DND-41 (cell line): ENCODE measurements at regions not wholly inside any gene's neighbourhood (a gene's known extent, or its start where the extent isn't known, plus 50 kb on each side); places are given as distances from the start of the nearest gene placed in this dataset.
"Not testable (repeated sequence)": the region's sequence is repeated elsewhere in the genome, so short reads cannot be mapped to it uniquely, and the experiment has no call there.

Experiments
- ATAC-seq: fragments of 200-7000 bp; cut with Tn5 transposase; 3 replicates; pipeline ENCODE4 v1.9.1; 2021; ENCODE audit warnings: low read depth; ENCODE audit not compliant: insufficient read depth
- DNase-seq: peaks from one replicate; pipeline ENCODE4 v3.0.0-alpha.2; 2020
- H2AFZ ChIP-seq: 2 replicates; pipeline ENCODE4 v1.6.0; 2012; ENCODE audit warnings: low read depth, low read length
- H3K27ac ChIP-seq: 2 replicates; pipeline ENCODE4 v1.5.1; 2012; ENCODE audit warnings: low read length, inconsistent platforms
- H3K27me3 ChIP-seq: fragments of 200-600 bp; sonication (generic); 2 replicates; pipeline ENCODE4 v1.6.0; 2012; ENCODE audit warnings: low read length, mild to moderate bottlenecking, inconsistent platforms; ENCODE audit not compliant: insufficient read depth, poor library complexity
- H3K36me3 ChIP-seq: 2 replicates; pipeline ENCODE4 v1.5.1; 2012; ENCODE audit warnings: low read length, inconsistent platforms; ENCODE audit not compliant: insufficient read depth
- H3K4me1 ChIP-seq: 2 replicates; pipeline ENCODE4 v1.5.1; 2012; ENCODE audit warnings: mild to moderate bottlenecking, low read length; ENCODE audit not compliant: insufficient read depth
- H3K4me2 ChIP-seq: 2 replicates; pipeline ENCODE4 v1.6.0; 2012; ENCODE audit warnings: mild to moderate bottlenecking, moderate library complexity, low read length, inconsistent platforms; ENCODE audit not compliant: insufficient read depth
- H3K4me3 ChIP-seq, 2 experiments: fragments of 200-600 bp in 1 of 2; shearing (Covaris generic) in 1 of 2; 2 replicates each; pipeline ENCODE4 v1.5.1; 2012 to 2016; ENCODE audit warnings: inconsistent platforms in 2 of 2, low read length in 2 of 2, mild to moderate bottlenecking in 2 of 2, low read depth in 1 of 2, moderate library complexity in 1 of 2
- H3K79me2 ChIP-seq: 2 replicates; pipeline ENCODE4 v1.6.0; 2012; ENCODE audit warnings: low read length, inconsistent platforms; ENCODE audit not compliant: insufficient read depth
- H3K9ac ChIP-seq: 2 replicates; pipeline ENCODE4 v1.6.0; 2012; ENCODE audit warnings: low read depth, mild to moderate bottlenecking, inconsistent platforms, low read length, moderate library complexity
- H3K9me3 ChIP-seq: 2 replicates; pipeline ENCODE4 v1.5.1; 2012; ENCODE audit warnings: low read length, moderate library complexity, mild to moderate bottlenecking, inconsistent platforms; ENCODE audit not compliant: insufficient read depth, severe bottlenecking
- H4K20me1 ChIP-seq: 2 replicates; pipeline ENCODE4 v1.6.0; 2012; ENCODE audit warnings: low read length; ENCODE audit not compliant: insufficient read depth
- EZH2 ChIP-seq: IDR thresholded peaks from 3 replicates; pipeline ENCODE4 v1.6.1; 2012; ENCODE audit warnings: borderline replicate concordance, low read depth, mild to moderate bottlenecking, moderate library complexity, low read length, inconsistent platforms; ENCODE audit not compliant: severe bottlenecking
- TF ChIP-seq, protein P1 (sequence below): IDR thresholded peaks from 2 replicates; pipeline ENCODE4 v1.5.1; 2012; ENCODE audit warnings: borderline replicate concordance, low read length, moderate library complexity, mild to moderate bottlenecking; ENCODE audit not compliant: poor library complexity, severe bottlenecking; ENCODE audit errors: extremely low read depth

DNA sequence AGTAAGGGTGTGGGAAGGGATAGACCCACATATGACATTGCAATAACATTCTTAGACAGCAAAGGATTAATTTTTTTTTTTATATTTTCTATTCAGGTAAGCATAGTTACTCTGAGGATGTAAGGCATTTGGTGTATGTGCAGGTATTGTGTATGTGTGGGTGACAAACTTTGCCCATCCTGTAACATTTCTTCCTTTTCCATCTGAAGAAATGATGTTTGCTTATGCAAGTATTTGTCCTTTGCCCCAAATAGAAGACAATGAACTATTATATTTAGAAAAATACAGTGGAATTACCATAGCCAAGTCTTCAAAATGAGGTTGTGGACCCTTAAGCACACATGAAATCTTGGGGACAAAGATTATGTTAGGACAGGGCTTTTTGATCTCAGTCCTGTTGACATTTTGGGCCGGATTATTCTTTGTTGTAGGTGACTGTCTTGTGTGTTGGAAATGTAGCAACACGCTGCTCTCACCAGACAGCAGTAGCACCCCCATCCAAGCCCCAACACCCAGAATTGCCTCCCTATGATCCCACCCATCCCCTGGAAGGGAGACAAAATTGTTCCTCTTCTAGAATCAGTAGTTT lies 1244.7 kb downstream of the STIM2 start:
- no peaks in the 10 kb centered on the region for H3K4me1 ChIP-seq
- no peak overlapping the region for H3K27ac ChIP-seq
- no peaks in the 10 kb centered on the region for H4K20me1 ChIP-seq
- ATAC-seq = no peak
- no peak overlapping the region for H3K4me2 ChIP-seq
- H3K9me3 ChIP-seq = no peaks in the 10 kb centered on the region
- no peaks in the 10 kb centered on the region for H3K27me3 ChIP-seq
- no peaks in the 10 kb centered on the region for H3K79me2 ChIP-seq
- no peak overlapping the region for H2AFZ ChIP-seq
- DNase-seq = no peak
- H3K36me3 ChIP-seq = no peaks in the 10 kb centered on the region
- H3K4me3 ChIP-seq = no peak overlapping the region
- no peak overlapping the region for H3K9ac ChIP-seq
- TF ChIP-seq EZH2 = no peak
- TF ChIP-seq, protein P1, sequence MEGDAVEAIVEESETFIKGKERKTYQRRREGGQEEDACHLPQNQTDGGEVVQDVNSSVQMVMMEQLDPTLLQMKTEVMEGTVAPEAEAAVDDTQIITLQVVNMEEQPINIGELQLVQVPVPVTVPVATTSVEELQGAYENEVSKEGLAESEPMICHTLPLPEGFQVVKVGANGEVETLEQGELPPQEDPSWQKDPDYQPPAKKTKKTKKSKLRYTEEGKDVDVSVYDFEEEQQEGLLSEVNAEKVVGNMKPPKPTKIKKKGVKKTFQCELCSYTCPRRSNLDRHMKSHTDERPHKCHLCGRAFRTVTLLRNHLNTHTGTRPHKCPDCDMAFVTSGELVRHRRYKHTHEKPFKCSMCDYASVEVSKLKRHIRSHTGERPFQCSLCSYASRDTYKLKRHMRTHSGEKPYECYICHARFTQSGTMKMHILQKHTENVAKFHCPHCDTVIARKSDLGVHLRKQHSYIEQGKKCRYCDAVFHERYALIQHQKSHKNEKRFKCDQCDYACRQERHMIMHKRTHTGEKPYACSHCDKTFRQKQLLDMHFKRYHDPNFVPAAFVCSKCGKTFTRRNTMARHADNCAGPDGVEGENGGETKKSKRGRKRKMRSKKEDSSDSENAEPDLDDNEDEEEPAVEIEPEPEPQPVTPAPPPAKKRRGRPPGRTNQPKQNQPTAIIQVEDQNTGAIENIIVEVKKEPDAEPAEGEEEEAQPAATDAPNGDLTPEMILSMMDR = no peak

DNA sequence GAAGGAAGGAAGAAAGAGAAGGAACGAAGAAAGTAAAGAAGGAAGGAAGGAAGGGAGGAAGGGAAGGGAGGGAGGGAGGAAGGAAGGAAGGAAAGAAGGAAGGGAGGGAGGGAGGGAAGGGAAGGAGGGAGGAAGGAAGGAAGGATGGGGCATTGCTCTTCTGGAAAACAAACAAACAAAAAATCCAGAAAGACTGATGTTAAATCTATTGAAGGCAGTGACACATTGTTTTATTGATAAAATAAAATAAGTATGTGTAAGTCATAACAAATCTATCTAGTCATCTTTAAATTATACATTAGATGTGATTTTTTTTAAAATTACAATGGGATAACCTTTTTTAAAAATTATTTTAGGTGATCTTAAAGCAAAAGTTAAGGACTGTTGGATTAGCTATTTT lies 1245.5 kb downstream of the STIM2 start:
- H4K20me1 ChIP-seq = no peaks in the 10 kb centered on the region
- no peak overlapping the region for H3K27ac ChIP-seq
- H3K4me3 ChIP-seq = no peak overlapping the region
- H3K4me1 ChIP-seq = no peaks in the 10 kb centered on the region
- DNase-seq (no peak), ATAC-seq (no peak)
- H3K79me2 ChIP-seq = no peaks in the 10 kb centered on the region
- no peak overlapping the region for H2AFZ ChIP-seq
- H3K36me3 ChIP-seq = no peaks in the 10 kb centered on the region
- TF ChIP-seq, protein P1 = no peak
- TF ChIP-seq EZH2 = no peak
- H3K9me3 ChIP-seq = no peaks in the 10 kb centered on the region
- H3K4me2 ChIP-seq = no peak overlapping the region
- H3K9ac ChIP-seq = no peak overlapping the region
- no peaks in the 10 kb centered on the region for H3K27me3 ChIP-seq

DNA sequence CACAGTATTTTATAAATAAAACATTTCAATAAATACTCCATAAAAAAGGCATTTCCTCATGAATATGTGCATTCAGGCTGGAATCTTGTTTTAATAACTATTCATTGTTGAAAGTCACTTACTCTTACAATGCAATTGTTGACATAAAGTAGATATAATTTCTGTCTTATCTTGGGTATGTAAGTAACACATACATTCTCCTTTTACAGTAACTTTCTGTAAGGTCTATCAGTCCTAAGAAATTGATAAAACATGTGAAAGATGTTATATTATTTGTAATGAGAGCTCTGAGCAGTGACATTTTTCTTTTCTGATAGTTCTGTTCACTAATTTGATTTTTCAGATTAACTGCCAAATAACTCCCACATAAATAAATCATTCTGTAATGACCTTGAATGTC lies 1249.2 kb downstream of the STIM2 start:
- no peaks in the 10 kb centered on the region for H3K79me2 ChIP-seq
- no peak overlapping the region for H3K27ac ChIP-seq
- H3K9ac ChIP-seq = no peak overlapping the region
- H3K4me1 ChIP-seq = no peaks in the 10 kb centered on the region
- H2AFZ ChIP-seq = no peak overlapping the region
- H3K4me2 ChIP-seq = no peak overlapping the region
- no peaks in the 10 kb centered on the region for H3K27me3 ChIP-seq
- H3K4me3 ChIP-seq = no peak overlapping the region
- TF ChIP-seq, protein P1 = no peak
- no peak for TF ChIP-seq EZH2
- DNase-seq (no peak), ATAC-seq (no peak)
- no peaks in the 10 kb centered on the region for H3K36me3 ChIP-seq
- no peaks in the 10 kb centered on the region for H4K20me1 ChIP-seq
- no peaks in the 10 kb centered on the region for H3K9me3 ChIP-seq

DNA sequence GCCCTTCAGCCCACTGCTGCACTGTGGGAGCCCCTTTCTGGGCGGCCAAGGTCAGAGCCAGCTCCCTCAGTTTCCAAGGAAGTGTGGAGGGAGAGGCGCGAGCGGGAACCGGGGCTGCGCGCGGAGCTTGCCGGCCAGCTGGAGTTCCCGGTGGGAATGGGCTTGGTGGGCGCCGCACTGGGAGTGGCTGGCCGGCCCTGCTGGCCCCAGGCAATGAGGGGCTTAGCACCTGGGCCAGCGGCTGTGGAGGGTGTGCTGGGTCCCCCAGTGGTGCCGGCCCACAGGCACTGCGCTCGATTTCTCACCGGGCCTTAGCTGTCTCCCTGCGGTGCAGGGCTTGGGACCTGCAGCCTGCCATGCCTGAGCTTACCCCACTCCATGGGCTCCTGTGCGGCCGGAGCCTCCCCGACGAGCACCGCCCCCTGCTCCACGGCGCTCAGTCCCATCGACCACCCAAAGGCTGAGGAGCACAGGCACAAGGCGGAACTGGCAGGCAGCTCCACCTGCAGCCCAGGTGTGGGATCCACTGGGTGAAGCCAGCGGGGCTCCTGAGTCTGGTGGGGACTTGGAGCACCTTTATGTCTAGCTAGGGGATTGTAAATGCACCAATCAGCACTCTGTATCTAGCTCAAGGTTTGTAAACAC lies 1252.2 kb downstream of the STIM2 start:
- H3K4me2 ChIP-seq, H2AFZ ChIP-seq, H3K9ac ChIP-seq, H3K27me3 ChIP-seq, H3K9me3 ChIP-seq, ATAC-seq, H3K79me2 ChIP-seq, H3K36me3 ChIP-seq, H4K20me1 ChIP-seq, H3K4me3 ChIP-seq, DNase-seq, H3K4me1 ChIP-seq, H3K27ac ChIP-seq: not testable (repeated sequence)

DNA sequence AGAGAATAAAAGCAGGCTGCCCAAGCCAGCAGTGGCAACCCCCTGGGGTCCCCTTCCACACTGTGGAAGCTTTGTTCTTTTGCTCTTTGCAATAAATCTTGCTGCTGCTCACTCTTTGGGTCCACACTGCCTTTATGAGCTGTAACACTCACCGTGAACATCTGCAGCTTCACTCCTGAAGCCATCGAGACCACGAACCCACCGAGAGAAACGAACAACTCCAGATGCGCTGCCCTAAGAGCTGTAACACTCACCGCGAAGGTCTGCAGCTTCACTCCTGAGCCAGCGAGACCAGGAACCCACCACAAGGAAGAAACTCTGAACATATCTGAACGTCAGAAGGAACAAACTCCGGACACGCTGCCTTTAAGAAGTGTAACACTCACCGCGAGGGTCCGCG lies 1252.9 kb downstream of the STIM2 start:
- H3K79me2 ChIP-seq, H4K20me1 ChIP-seq, ATAC-seq, H2AFZ ChIP-seq, DNase-seq, H3K27ac ChIP-seq, H3K9me3 ChIP-seq, H3K4me3 ChIP-seq, H3K4me2 ChIP-seq, H3K36me3 ChIP-seq, H3K4me1 ChIP-seq, H3K9ac ChIP-seq, H3K27me3 ChIP-seq: not testable (repeated sequence)

DNA sequence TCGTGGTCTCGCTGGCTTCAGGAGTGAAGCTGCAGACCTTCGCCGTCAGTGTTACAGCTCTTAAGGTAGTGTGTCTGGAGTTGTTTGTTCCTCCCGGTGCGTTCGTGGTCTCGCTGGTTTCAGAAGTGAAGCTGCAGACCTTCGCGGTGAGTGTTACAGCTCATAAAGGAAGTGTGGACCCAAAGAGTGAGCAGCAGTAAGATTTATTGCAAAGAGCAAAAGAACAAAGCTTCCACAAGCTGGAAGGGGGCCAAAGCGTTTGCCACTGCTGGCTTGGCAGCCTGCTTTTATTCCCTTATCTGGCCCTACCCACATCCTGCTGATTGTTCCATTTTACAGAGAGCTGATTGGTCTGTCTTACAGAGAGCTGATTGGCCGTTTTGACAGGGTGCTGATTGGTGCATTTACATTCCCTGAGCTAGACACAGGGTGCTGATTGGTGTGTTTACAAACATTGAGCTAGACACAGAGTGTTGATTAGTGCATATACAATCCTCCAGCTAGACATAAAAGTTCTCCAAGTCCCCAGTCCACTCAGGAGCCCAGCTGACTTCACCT lies 1256.0 kb downstream of the STIM2 start:
- not testable (repeated sequence) for H3K27ac ChIP-seq, H3K4me1 ChIP-seq, H3K4me2 ChIP-seq, H3K27me3 ChIP-seq, ATAC-seq, H4K20me1 ChIP-seq, H3K9ac ChIP-seq, H2AFZ ChIP-seq, H3K79me2 ChIP-seq, H3K4me3 ChIP-seq, H3K9me3 ChIP-seq, H3K36me3 ChIP-seq, DNase-seq
